ENCODE measurements at regions not wholly inside any gene's neighbourhood (a gene's known extent, or its start where the extent isn't known, plus 50 kb on each side); places are given as distances from the start of the nearest gene placed in this dataset.
"Not testable (repeated sequence)": the region's sequence is repeated elsewhere in the genome, so short reads cannot be mapped to it uniquely, and the experiment has no call there.

- H3K27me3 Mint-ChIP-seq, result no peaks in the 10 kb centered on the region
- TF ChIP-seq CTCF (IDR thresholded peaks at IDR 0.05), result no peak
- H3K4me1 Mint-ChIP-seq, result no peaks in the 10 kb centered on the region
- no peak for DNase-seq
- H3K4me3 Mint-ChIP-seq, result no peak overlapping the region
- ATAC-seq (ENCODE audit: low read depth), result no peak
- ChIA-PET POLR2A (no interaction called here), CTCF (no interaction called here)
- no peaks in the 10 kb centered on the region for H3K36me3 Mint-ChIP-seq (ENCODE audit: low read depth)
- H3K27ac Mint-ChIP-seq, result no peak overlapping the region
- intact Hi-C loops (cut with micrococcal nuclease), result no loop called here
- peaks cover 5% of the 10 kb centered on the region for H3K9me3 Mint-ChIP-seq
Measured at GRCh38 chr2:187906021-187906420, 351.8 kb upstream of the TFPI start.

- CTCF ChIA-PET; ATAC-seq (ENCODE audit: low read depth); H3K27me3 Mint-ChIP-seq; H3K27ac Mint-ChIP-seq; H3K9me3 Mint-ChIP-seq; H3K36me3 Mint-ChIP-seq (ENCODE audit: low read depth); DNase-seq; POLR2A ChIA-PET; H3K4me1 Mint-ChIP-seq; intact Hi-C loops (cut with micrococcal nuclease); H3K4me3 Mint-ChIP-seq: not testable (repeated sequence)
Measured at GRCh38 chr2:187910922-187911321, 356.7 kb upstream of the TFPI start.

- H3K36me3 Mint-ChIP-seq (ENCODE audit: low read depth), result no peaks in the 10 kb centered on the region
- ATAC-seq (ENCODE audit: low read depth), result no peak
- intact Hi-C loops (cut with micrococcal nuclease), result no loop called here
Measured at GRCh38 chr2:187912950-187913349, 358.7 kb upstream of the TFPI start.

GRCh38 chr2:187915810-187916209, 361.6 kb upstream of the TFPI start:
- Mint-ChIP-seq H3K4me3 (no peak overlapping the region), H3K27me3 (no peaks in the 10 kb centered on the region), H3K36me3 (ENCODE audit: low read depth) (no peaks in the 10 kb centered on the region), H3K27ac (no peak overlapping the region), H3K9me3 (no peaks in the 10 kb centered on the region), H3K4me1 (no peaks in the 10 kb centered on the region)
- TF ChIP-seq CTCF (IDR thresholded peaks at IDR 0.05), result no peak
- ChIA-PET POLR2A (no interaction called here), CTCF (interaction anchor here (0.7 kb wide), 1 partner anchor 383 kb away, joined by 3 read pairs; no protein-coding TSS in a partner anchor)
- ATAC-seq (ENCODE audit: low read depth), result no peak
- DNase-seq, result no peak
- intact Hi-C loops (cut with micrococcal nuclease), result no loop called here

More at GRCh38 chr2:187912950-187913349, 358.7 kb upstream of the TFPI start:
- H3K27ac Mint-ChIP-seq, result no peak overlapping the region
- H3K27me3 Mint-ChIP-seq, result no peaks in the 10 kb centered on the region
- ChIA-PET POLR2A (no interaction called here), CTCF (no interaction called here)
- no peaks in the 10 kb centered on the region for H3K4me1 Mint-ChIP-seq
- TF ChIP-seq CTCF (IDR thresholded peaks at IDR 0.05), result no peak
- no peaks in the 10 kb centered on the region for H3K9me3 Mint-ChIP-seq
- no peak for DNase-seq
- no peak overlapping the region for H3K4me3 Mint-ChIP-seq

- POLR2A ChIA-PET, result no interaction called here
- Mint-ChIP-seq H3K9me3 (no peaks in the 10 kb centered on the region), H3K4me3 (no peak overlapping the region), H3K27ac (no peak overlapping the region), H3K4me1 (no peaks in the 10 kb centered on the region), H3K36me3 (ENCODE audit: low read depth) (no peaks in the 10 kb centered on the region), H3K27me3 (no peaks in the 10 kb centered on the region)
- ATAC-seq (ENCODE audit: low read depth) (no peak), DNase-seq (no peak)
- intact Hi-C loops (cut with micrococcal nuclease), result no loop called here
- CTCF ChIA-PET, result no interaction called here
- TF ChIP-seq CTCF (IDR thresholded peaks at IDR 0.05), result no peak
Measured at GRCh38 chr2:187916799-187917198, 362.6 kb upstream of the TFPI start.

GRCh38 chr2:187917535-187917934, 363.3 kb upstream of the TFPI start:
- ChIA-PET POLR2A (no interaction called here), CTCF (no interaction called here)
- no peaks in the 10 kb centered on the region for H3K36me3 Mint-ChIP-seq (ENCODE audit: low read depth)

More at GRCh38 chr2:187917535-187917934, 363.3 kb upstream of the TFPI start:
- peaks cover 2% of the 10 kb centered on the region for H3K9me3 Mint-ChIP-seq
- no peaks in the 10 kb centered on the region for H3K4me1 Mint-ChIP-seq
- no peak overlapping the region for H3K4me3 Mint-ChIP-seq
- no peak overlapping the region for H3K27ac Mint-ChIP-seq
- ATAC-seq (ENCODE audit: low read depth) (no peak), DNase-seq (no peak)
- no peaks in the 10 kb centered on the region for H3K27me3 Mint-ChIP-seq
- intact Hi-C loops (cut with micrococcal nuclease), result no loop called here
- TF ChIP-seq CTCF (IDR thresholded peaks at IDR 0.05), result no peak
